Endothelial cell of umbilical vein (primary cell): ENCODE measurements at regions not wholly inside any gene's neighbourhood (a gene's known extent, or its start where the extent isn't known, plus 50 kb on each side); places are given as distances from the start of the nearest gene placed in this dataset.

Experiments
- TF ChIP-seq, protein P1 (sequence below), 2 donors: IDR thresholded peaks; 1 replicate in 1 of 2; 2 replicates in 1 of 2; pipeline ENCODE4 v1.5.1; 2011; ENCODE audit warnings: low read length in 2 of 2, mild to moderate bottlenecking in 2 of 2, moderate library complexity in 2 of 2, control low read depth in 1 of 2, inconsistent platforms in 1 of 2, low read depth in 1 of 2; ENCODE audit not compliant: insufficient read depth in 1 of 2; ENCODE audit errors: extremely low read depth in 1 of 2
- TF ChIP-seq, protein P2 (sequence below): IDR thresholded peaks from 2 replicates; pipeline ENCODE4 v1.6.1; 2011; ENCODE audit not compliant: insufficient read depth, insufficient read length

DNA sequence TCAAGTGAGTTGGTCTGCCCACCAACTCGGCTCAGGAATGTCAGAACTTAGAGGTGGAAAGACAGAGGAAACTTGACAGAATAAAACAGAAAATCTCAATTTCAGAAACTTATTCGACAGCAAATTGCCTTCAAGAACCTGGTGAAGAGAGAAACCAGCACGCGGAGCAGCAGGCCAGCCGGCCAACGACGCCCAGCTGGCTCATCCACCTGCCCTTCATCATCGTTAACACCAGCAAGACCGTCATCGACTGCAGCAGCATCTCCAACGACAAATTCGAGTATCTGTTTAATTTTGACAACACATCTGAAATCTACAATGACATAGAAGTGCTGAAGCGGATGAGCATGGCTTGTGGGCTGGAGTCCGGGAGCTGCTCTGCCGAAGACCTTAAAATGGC lies 350.8 kb upstream of the CAMK1G start:
- TF ChIP-seq, protein P1, sequence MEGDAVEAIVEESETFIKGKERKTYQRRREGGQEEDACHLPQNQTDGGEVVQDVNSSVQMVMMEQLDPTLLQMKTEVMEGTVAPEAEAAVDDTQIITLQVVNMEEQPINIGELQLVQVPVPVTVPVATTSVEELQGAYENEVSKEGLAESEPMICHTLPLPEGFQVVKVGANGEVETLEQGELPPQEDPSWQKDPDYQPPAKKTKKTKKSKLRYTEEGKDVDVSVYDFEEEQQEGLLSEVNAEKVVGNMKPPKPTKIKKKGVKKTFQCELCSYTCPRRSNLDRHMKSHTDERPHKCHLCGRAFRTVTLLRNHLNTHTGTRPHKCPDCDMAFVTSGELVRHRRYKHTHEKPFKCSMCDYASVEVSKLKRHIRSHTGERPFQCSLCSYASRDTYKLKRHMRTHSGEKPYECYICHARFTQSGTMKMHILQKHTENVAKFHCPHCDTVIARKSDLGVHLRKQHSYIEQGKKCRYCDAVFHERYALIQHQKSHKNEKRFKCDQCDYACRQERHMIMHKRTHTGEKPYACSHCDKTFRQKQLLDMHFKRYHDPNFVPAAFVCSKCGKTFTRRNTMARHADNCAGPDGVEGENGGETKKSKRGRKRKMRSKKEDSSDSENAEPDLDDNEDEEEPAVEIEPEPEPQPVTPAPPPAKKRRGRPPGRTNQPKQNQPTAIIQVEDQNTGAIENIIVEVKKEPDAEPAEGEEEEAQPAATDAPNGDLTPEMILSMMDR (IDR thresholded peaks at IDR 0.05; ENCODE audit: extremely low read depth in 1 of 2, insufficient read depth in 1 of 2, low read depth in 1 of 2, low read length in 2 of 2) = no peak
- TF ChIP-seq, protein P2, sequence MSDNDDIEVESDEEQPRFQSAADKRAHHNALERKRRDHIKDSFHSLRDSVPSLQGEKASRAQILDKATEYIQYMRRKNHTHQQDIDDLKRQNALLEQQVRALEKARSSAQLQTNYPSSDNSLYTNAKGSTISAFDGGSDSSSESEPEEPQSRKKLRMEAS = no peak
